GM18505 (cell line): ENCODE measurements at regions not wholly inside any gene's neighbourhood (a gene's known extent, or its start where the extent isn't known, plus 50 kb on each side); places are given as distances from the start of the nearest gene placed in this dataset.

ENCODE experiments used
- ATAC-seq: cut with Tn5 transposase; IDR thresholded peaks from one replicate; pipeline ENCODE4 v1.9.1; 2021; ENCODE audit not compliant: unreplicated experiment
- POLR2A ChIP-seq: IDR thresholded peaks from 4 replicates; pipeline ENCODE4 v1.6.1; 2011; ENCODE audit warnings: borderline replicate concordance; ENCODE audit not compliant: insufficient read depth, insufficient read length; ENCODE audit errors: extremely low read depth

- no peak for ATAC-seq
- no peak for TF ChIP-seq POLR2A
Observed at GRCh38 chr5:28779161-28779754, 1740.9 kb upstream of the CDH9 start.

DNA sequence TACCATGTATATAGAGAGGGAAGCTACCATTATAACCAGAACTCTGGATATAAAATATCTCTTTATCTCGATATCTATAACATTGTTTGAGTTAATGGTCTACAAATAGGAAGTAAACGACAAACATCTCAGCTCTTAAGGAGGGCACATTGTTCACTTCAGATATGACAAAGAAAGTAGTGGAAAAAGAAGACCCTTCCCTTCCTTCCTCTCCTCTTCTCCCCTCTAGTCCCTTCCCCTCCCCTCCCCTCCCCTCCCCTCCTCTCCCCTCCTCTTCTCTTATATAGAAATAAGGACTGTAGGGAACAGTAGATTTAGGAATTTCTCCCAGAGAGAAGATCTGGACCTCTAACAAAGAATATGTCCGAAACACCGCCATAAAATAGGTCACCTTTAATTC lies 1731.9 kb upstream of the CDH9 start:
- TF ChIP-seq POLR2A: no peak
- no peak for ATAC-seq

- TF ChIP-seq POLR2A: no peak
- ATAC-seq: no peak
Observed at GRCh38 chr5:28766565-28767158, 1728.3 kb upstream of the CDH9 start.

- no peak for ATAC-seq
- no peak for TF ChIP-seq POLR2A
Observed at GRCh38 chr5:28751396-28751795, 1713.0 kb upstream of the CDH9 start.

DNA sequence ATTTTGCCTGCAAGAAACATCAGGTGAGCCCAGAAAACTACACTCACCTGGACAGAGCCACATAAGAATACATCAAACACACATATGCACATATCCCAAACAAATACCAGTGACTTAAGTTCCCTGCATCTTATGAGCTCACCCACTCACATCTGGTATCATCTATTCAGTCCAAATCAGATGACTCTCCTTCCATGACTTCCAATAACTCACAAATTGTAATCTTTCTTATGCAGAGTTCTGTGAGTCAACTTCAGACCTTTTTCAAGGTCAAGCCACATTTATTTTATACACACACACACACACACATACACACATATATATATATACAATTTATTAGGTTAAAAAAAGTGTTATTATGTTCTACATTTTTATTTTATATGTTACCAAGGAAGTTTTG lies 1711.9 kb upstream of the CDH9 start:
- no peak for ATAC-seq
- no peak for TF ChIP-seq POLR2A

DNA sequence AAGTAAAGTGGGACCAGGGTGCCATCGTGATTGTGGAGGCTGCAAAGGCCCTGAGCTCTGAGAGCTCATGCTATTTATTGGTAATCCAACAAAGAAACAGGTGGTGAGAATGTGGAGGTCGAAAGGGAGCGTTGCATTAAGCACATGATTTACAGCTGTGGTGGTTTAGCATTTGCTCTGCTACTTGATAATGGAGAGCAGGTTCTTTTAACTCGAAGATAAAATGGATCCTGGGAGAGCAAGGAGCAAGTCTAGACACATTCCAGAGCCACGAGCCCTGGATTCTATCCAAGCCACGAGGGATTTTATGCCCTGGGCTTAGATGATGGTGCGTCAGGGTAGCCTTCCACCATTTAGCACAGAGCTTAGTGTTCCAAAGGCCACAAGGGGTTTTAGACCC lies 1710.1 kb upstream of the CDH9 start:
- no peak for TF ChIP-seq POLR2A

DNA sequence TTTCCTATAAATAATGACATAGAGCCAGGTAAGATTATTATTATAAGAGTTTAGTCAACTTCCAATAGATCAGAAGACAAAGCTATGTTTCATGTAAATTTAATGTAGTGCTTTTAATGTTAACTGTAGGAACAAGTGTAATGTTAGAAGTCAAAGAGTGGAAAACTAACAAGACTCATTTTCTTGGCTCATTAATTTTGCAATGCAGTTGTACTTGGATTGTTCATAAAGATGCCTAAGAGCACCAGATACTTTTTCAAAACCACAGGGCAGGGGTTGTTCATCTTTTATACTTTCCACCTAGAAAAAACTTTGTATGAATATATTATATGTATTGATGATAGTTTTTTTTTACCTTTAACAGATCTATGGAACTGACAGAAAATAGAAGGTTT lies 1705.3 kb upstream of the CDH9 start:
- no peak for ATAC-seq
- TF ChIP-seq POLR2A: no peak

More for the DNA sequence above, 1710.1 kb upstream of the CDH9 start:
- no peak for ATAC-seq

DNA sequence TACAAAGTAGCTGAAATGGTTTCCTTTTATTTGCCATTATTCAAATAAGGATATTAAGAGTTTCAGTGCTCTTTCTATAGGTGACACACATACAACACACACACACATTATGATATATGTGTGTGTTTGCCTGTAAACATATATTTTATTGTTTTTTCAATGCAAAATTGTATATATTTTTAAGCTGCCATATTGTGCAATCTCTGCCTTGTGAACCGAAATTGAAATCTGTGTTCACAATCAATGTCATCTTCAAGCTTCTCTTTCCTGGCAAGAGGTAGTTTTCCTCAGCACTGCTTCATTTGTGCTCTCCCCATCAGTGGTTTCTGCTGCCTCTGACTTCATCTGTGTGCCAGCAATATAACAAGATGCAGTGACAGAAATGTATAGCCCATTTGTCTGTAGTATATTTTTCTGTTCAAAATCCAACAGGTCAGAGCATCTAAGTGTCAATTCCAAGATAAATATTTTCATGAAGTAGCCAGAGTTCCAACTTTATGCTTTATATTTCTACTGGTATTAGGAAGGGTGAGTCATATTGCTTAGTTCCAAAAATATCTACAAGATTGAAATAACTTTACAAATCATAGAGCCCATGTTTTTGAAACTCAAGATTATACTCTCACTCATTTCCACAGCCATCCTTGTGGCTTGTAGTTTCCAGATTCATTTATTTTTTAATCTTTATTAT lies 1704.8 kb upstream of the CDH9 start:
- TF ChIP-seq POLR2A: no peak
- no peak for ATAC-seq

DNA sequence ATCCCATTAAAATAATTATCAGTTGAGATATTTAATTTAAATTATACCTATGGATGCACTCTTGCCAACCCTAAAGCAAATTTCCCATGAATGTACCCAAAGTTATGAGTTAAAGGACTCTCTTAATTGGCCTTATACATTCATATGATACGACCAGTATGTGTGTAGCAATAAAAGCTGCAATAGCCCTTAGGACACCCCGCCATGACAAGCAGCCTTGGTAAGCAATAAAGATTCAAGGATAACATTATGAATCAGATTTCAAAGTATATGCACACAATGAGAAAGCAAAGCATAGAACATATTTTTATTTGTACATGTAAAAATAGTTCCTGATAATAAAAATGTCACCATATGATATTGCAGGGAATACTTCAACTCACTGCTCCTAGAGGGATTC lies 1699.3 kb upstream of the CDH9 start:
- no peak for TF ChIP-seq POLR2A
- ATAC-seq: no peak

GRCh38 chr5:28737222-28737621 lies 1698.8 kb upstream of the CDH9 start:
- no peak for TF ChIP-seq POLR2A
- no peak for ATAC-seq

GRCh38 chr5:28734396-28734795 lies 1696.0 kb upstream of the CDH9 start:
- no peak for TF ChIP-seq POLR2A
- no peak for ATAC-seq

- TF ChIP-seq POLR2A: no peak
- ATAC-seq: no peak
Observed at GRCh38 chr5:28729067-28729466, 1690.7 kb upstream of the CDH9 start.

DNA sequence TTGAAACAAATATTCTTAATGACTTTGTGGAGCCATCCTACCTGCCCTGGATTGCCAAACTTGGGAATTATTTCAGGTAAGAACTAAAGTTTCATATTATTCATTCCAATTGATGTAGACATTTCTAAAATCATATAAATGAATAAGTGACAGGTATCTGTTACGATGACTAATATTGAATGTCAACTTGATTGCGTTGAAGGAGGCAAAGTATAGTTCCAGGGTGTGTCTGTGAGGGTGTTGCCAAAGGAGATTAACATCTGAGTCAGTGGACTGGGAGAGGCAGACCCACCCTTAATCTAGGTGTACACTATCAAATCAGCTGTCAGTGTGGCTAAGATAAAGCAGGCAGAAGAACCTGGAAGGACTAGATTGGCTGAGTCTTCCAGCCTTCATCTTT lies 1688.4 kb upstream of the CDH9 start:
- no peak for ATAC-seq
- TF ChIP-seq POLR2A: no peak

- TF ChIP-seq POLR2A: no peak
- no peak for ATAC-seq
Observed at GRCh38 chr5:28725001-28725400, 1686.6 kb upstream of the CDH9 start.
